ENCODE measurements at regions not wholly inside any gene's neighbourhood (a gene's known extent, or its start where the extent isn't known, plus 50 kb on each side); places are given as distances from the start of the nearest gene placed in this dataset.

GRCh38 chr10:61825628-61826027 is 75.9 kb upstream of the ARID5B start:
- TF ChIP-seq POLR2AphosphoS5 (IDR thresholded peaks at IDR 0.05) (no peak), POLR2A (IDR thresholded peaks at IDR 0.05) (no peak), CTCF (IDR thresholded peaks at IDR 0.05) (no peak)
- Histone ChIP-seq H3K27ac (no peak overlapping the region), H3K4me3 (no peak overlapping the region), H3K27me3 (no peaks in the 10 kb centered on the region), H3K36me3 (no peaks in the 10 kb centered on the region), H3K4me1 (no peaks in the 10 kb centered on the region), H3K9me3 (no peaks in the 10 kb centered on the region)
- DNase-seq (ENCODE audit: low spot score in 2 of 2), result no peak
- intact Hi-C loops (cut with DNase I; ENCODE audit: low total_unique reads), result no loop called here

- H3K4me3 ChIP-seq, result no peak overlapping the region
- intact Hi-C loops (cut with DNase I; ENCODE audit: low total_unique reads), result no loop called here
- H3K36me3 ChIP-seq, result no peaks in the 10 kb centered on the region
- H3K9me3 ChIP-seq, result no peaks in the 10 kb centered on the region
- DNase-seq (ENCODE audit: low spot score in 2 of 2), result no peak
- H3K4me1 ChIP-seq, result no peaks in the 10 kb centered on the region
- no peaks in the 10 kb centered on the region for H3K27me3 ChIP-seq
- TF ChIP-seq POLR2A (IDR thresholded peaks at IDR 0.05) (no peak), POLR2AphosphoS5 (IDR thresholded peaks at IDR 0.05) (no peak), CTCF (IDR thresholded peaks at IDR 0.05) (no peak)
- H3K27ac ChIP-seq, result no peak overlapping the region
Observed at GRCh38 chr10:61828034-61828433, 73.5 kb upstream of the ARID5B start.

- H3K9me3 ChIP-seq, result no peaks in the 10 kb centered on the region
- no peak overlapping the region for H3K4me3 ChIP-seq
- intact Hi-C loops (cut with DNase I; ENCODE audit: low total_unique reads), result no loop called here
- no peak for DNase-seq (ENCODE audit: low spot score in 2 of 2)
- TF ChIP-seq CTCF (IDR thresholded peaks at IDR 0.05) (no peak), POLR2A (IDR thresholded peaks at IDR 0.05) (no peak), POLR2AphosphoS5 (IDR thresholded peaks at IDR 0.05) (no peak)
- no peaks in the 10 kb centered on the region for H3K27me3 ChIP-seq
- H3K27ac ChIP-seq, result no peak overlapping the region
- no peaks in the 10 kb centered on the region for H3K4me1 ChIP-seq
- H3K36me3 ChIP-seq, result no peaks in the 10 kb centered on the region
Observed at GRCh38 chr10:61828788-61829187, 72.7 kb upstream of the ARID5B start.

- H3K4me3 ChIP-seq, result no peak overlapping the region
- no peaks in the 10 kb centered on the region for H3K27me3 ChIP-seq
- H3K36me3 ChIP-seq, result no peaks in the 10 kb centered on the region
- no peak for DNase-seq (ENCODE audit: low spot score in 2 of 2)
- H3K27ac ChIP-seq, result no peak overlapping the region
- no peak for TF ChIP-seq POLR2A (IDR thresholded peaks at IDR 0.05)
- TF ChIP-seq CTCF (IDR thresholded peaks at IDR 0.05), result no peak
- no peak for TF ChIP-seq POLR2AphosphoS5 (IDR thresholded peaks at IDR 0.05)
- no peaks in the 10 kb centered on the region for H3K9me3 ChIP-seq
- H3K4me1 ChIP-seq, result no peaks in the 10 kb centered on the region
- intact Hi-C loops (cut with DNase I; ENCODE audit: low total_unique reads), result no loop called here
Observed at GRCh38 chr10:61830072-61830845, 71.2 kb upstream of the ARID5B start.

- Histone ChIP-seq H3K36me3 (no peaks in the 10 kb centered on the region), H3K4me3 (no peak overlapping the region), H3K9me3 (no peaks in the 10 kb centered on the region), H3K4me1 (peaks cover 0 to 2% of the 10 kb centered on the region in 2 donors), H3K27me3 (no peaks in the 10 kb centered on the region), H3K27ac (no peak overlapping the region)
- no peak for DNase-seq (ENCODE audit: low spot score in 2 of 2)
- intact Hi-C loops (cut with DNase I; ENCODE audit: low total_unique reads), result no loop called here
- no peak for TF ChIP-seq POLR2A (IDR thresholded peaks at IDR 0.05)
- TF ChIP-seq CTCF (IDR thresholded peaks at IDR 0.05), result no peak
- no peak for TF ChIP-seq POLR2AphosphoS5 (IDR thresholded peaks at IDR 0.05)
Observed at GRCh38 chr10:61830846-61831273, 70.6 kb upstream of the ARID5B start.

All from breast epithelium (tissue), 4 donors.